Fibroblast of mammary gland (primary cell): ENCODE measurements at regions not wholly inside any gene's neighbourhood (a gene's known extent, or its start where the extent isn't known, plus 50 kb on each side); places are given as distances from the start of the nearest gene placed in this dataset.

Experiments
- DNase-seq: peaks from one replicate; pipeline ENCODE4 v3.0.0-alpha.2; 2010; ENCODE audit warnings: low read depth
- H3K4me3 ChIP-seq: 2 replicates; pipeline ENCODE4 v1.5.1; 2011; ENCODE audit warnings: low read depth, mild to moderate bottlenecking, low read length, moderate library complexity; ENCODE audit not compliant: control insufficient read depth
- CTCF ChIP-seq: conservative IDR thresholded peaks from 2 replicates; pipeline ENCODE4 v1.5.1; 2011; ENCODE audit warnings: low read depth, low read length, inconsistent platforms; ENCODE audit not compliant: control insufficient read depth, insufficient read depth

- TF ChIP-seq CTCF: no peak
- no peak overlapping the region for H3K4me3 ChIP-seq
- DNase-seq: no peak
Measured at GRCh38 chr18:22267225-22267624, 97.8 kb downstream of the GATA6 start.

GRCh38 chr18:22265838-22266237, 96.4 kb downstream of the GATA6 start:
- no peak overlapping the region for H3K4me3 ChIP-seq
- no peak for TF ChIP-seq CTCF
- no peak for DNase-seq

- no peak for TF ChIP-seq CTCF
- no peak overlapping the region for H3K4me3 ChIP-seq
- no peak for DNase-seq
Measured at GRCh38 chr18:22260208-22260820, 90.9 kb downstream of the GATA6 start.

- TF ChIP-seq CTCF: no peak
- no peak overlapping the region for H3K4me3 ChIP-seq
- no peak for DNase-seq
Measured at GRCh38 chr18:22257022-22257543, 87.7 kb downstream of the GATA6 start.

GRCh38 chr18:22254088-22254487, 84.7 kb downstream of the GATA6 start:
- no peak for DNase-seq
- no peak overlapping the region for H3K4me3 ChIP-seq
- TF ChIP-seq CTCF: no peak

GRCh38 chr18:22253676-22254075, 84.3 kb downstream of the GATA6 start:
- no peak for DNase-seq
- TF ChIP-seq CTCF: no peak
- no peak overlapping the region for H3K4me3 ChIP-seq

GRCh38 chr18:22253156-22253555, 83.8 kb downstream of the GATA6 start:
- DNase-seq: no peak
- H3K4me3 ChIP-seq: no peak overlapping the region
- TF ChIP-seq CTCF: no peak
